K562 (cell line): ENCODE measurements at regions not wholly inside any gene's neighbourhood (a gene's known extent, or its start where the extent isn't known, plus 50 kb on each side); places are given as distances from the start of the nearest gene placed in this dataset.

Experiments used
- ATAC-seq: fragments of 200-7000 bp; cut with Tn5 transposase; 3 replicates; pipeline ENCODE4 v1.9.1; 2020; ENCODE audit warnings: moderate library complexity
- BruUV-seq: library from RNA; stranded (reverse); fragments of 400-500 nt; replicated peaks from 2 replicates; lab custom pipeline; 2021; lab: Mats Ljungman, UMichigan
- CTCF ChIA-PET: fragments of 300-600 bp; formaldehyde crosslinking; extraction: SDS; loops from one replicate; lab custom pipeline; 2021; ENCODE audit warnings: low intra/inter-chr PET ratio; lab: Yijun Ruan, JAX
- POLR2A ChIA-PET: fragments of 300-600, 350-650 bp; sonication (Branson Sonifier 250); formaldehyde crosslinking; extraction: SDS; loops from one replicate; lab custom pipeline; 2021; ENCODE audit warnings: antibody characterized with exemption, inconsistent platforms; lab: Yijun Ruan, JAX
- DNase-seq, 4 experiments: peaks; one replicate each; pipeline versions ENCODE4 v3.0.0 to v3.0.0-alpha.2; 2011 to 2018; ENCODE audit warnings: low spot score in 3 of 4, mixed read lengths in 3 of 4; ENCODE audit errors: extremely low read depth in 1 of 4
- FAIRE-seq: peaks from 2 replicates; lab custom pipeline; 2011; peaks lifted over from hg19 to GRCh38; lab: Jason Lieb, UNC
- H2AFZ ChIP-seq: 2 replicates; pipeline ENCODE4 v1.6.0; 2011; ENCODE audit warnings: low read depth, low read length, control low read depth, inconsistent platforms
- H3K27ac ChIP-seq: fragments of 200-600 bp; 3 replicates; pipeline ENCODE4 v1.8.0; 2011; ENCODE audit warnings: low read depth, mild to moderate bottlenecking, control low read depth, inconsistent platforms, low read length, moderate library complexity, mixed read lengths; ENCODE audit errors: extremely low read depth
- H3K27me3 ChIP-seq, 2 experiments: fragments of 300-600 bp in 1 of 2; 2 replicates in 1 of 2; 3 replicates in 1 of 2; pipeline versions ENCODE4 v1.6.0 to v1.8.0; 2011; ENCODE audit warnings: inconsistent platforms in 2 of 2, low read length in 2 of 2, mild to moderate bottlenecking in 1 of 2, mixed read lengths in 1 of 2, moderate library complexity in 1 of 2; ENCODE audit not compliant: control insufficient read depth in 2 of 2, insufficient read depth in 2 of 2
- H3K36me3 ChIP-seq: fragments of 300-600 bp; 3 replicates; pipeline ENCODE4 v1.8.0; 2011; ENCODE audit warnings: mild to moderate bottlenecking, low read length, inconsistent platforms; ENCODE audit not compliant: control insufficient read depth, insufficient read depth
- H3K4me1 ChIP-seq, 2 experiments: fragments of 200-600 bp in 1 of 2; replicated peaks in 1 of 2; 2 replicates in 1 of 2; 3 replicates in 1 of 2; pipeline versions ENCODE4 v1.5.1 to v1.8.0; 2011; ENCODE audit warnings: inconsistent platforms in 2 of 2, low read length in 2 of 2, mild to moderate bottlenecking in 1 of 2, mixed read lengths in 1 of 2, moderate library complexity in 1 of 2; ENCODE audit not compliant: control insufficient read depth in 2 of 2, insufficient read depth in 2 of 2
- H3K4me2 ChIP-seq: 2 replicates; pipeline ENCODE4 v1.6.1; 2011; ENCODE audit warnings: low read length, control low read depth, inconsistent platforms, mixed read lengths; ENCODE audit not compliant: insufficient read depth
- H3K4me3 ChIP-seq: fragments of 200-600 bp; sonication (generic), shearing (Covaris generic); 2 replicates; pipeline ENCODE4 v1.5.1; 2016; ENCODE audit warnings: control low read depth, inconsistent platforms
- H3K79me2 ChIP-seq: fragments of 200-600 bp; 3 replicates; pipeline ENCODE4 v1.8.0; 2011; ENCODE audit warnings: low read length, inconsistent platforms; ENCODE audit not compliant: control insufficient read depth, insufficient read depth
- H3K9ac ChIP-seq, 2 experiments: 2 replicates each; pipeline versions ENCODE4 v1.6.0 to v1.6.1; 2011; ENCODE audit warnings: low read depth in 2 of 2, low read length in 2 of 2, control low read depth in 1 of 2, inconsistent platforms in 1 of 2, mild to moderate bottlenecking in 1 of 2, mixed read lengths in 1 of 2; ENCODE audit not compliant: insufficient read depth in 1 of 2
- H3K9me1 ChIP-seq: one replicate; pipeline ENCODE4 v1.6.0; 2011; ENCODE audit warnings: inconsistent platforms, mild to moderate bottlenecking, low read length, moderate library complexity; ENCODE audit not compliant: control insufficient read depth, insufficient read depth
- H3K9me3 ChIP-seq: replicated peaks from 2 replicates; pipeline ENCODE4 v1.5.1; 2011; ENCODE audit warnings: low read depth, low read length, inconsistent platforms; ENCODE audit not compliant: control insufficient read depth, insufficient read depth
- H4K20me1 ChIP-seq: replicated peaks from 2 replicates; pipeline ENCODE4 v1.6.1; 2011; ENCODE audit warnings: low read length, inconsistent platforms, mixed read lengths; ENCODE audit not compliant: control insufficient read depth, insufficient read depth
- BHLHE40 ChIP-seq: IDR thresholded peaks from 2 replicates; pipeline ENCODE4 v1.6.1; 2011; ENCODE audit warnings: low read length, improper control_type of control experiment
- FOXJ3 ChIP-seq: sonication (generic); formaldehyde crosslinking; IDR thresholded peaks from 2 replicates; pipeline ENCODE4 v1.4.0; 2020; ENCODE audit warnings: mild to moderate bottlenecking, missing genetic modification reagents
- HES1 ChIP-seq: fragments of 450-650 bp; IDR thresholded peaks from 2 replicates; pipeline ENCODE4 v1.6.1; 2016; ENCODE audit warnings: low read depth, mild to moderate bottlenecking, moderate library complexity
- HMG20A ChIP-seq: fragments of 450-650 bp; formaldehyde crosslinking; conservative IDR thresholded peaks from 2 replicates; pipeline ENCODE4 v1.4.0; 2020; ENCODE audit warnings: mild to moderate bottlenecking, mixed read lengths
- HOXB6 ChIP-seq: fragments of 250-450 bp; sonication (Bioruptor Pico); IDR thresholded peaks from 2 replicates; pipeline ENCODE4 v1.5.1; 2022; ENCODE audit warnings: mild to moderate bottlenecking, borderline replicate concordance
- KAT2B ChIP-seq: IDR thresholded peaks from one replicate; pipeline ENCODE4 v1.6.1; 2012; ENCODE audit warnings: low read depth, mild to moderate bottlenecking, control low read depth, inconsistent platforms, low read length, moderate library complexity
- MCM2 ChIP-seq: fragments of 450-650 bp; IDR thresholded peaks from 2 replicates; pipeline ENCODE4 v1.6.1; 2017; ENCODE audit warnings: low read depth, mild to moderate bottlenecking
- MCM3 ChIP-seq: fragments of 450-650 bp; IDR thresholded peaks from 2 replicates; pipeline ENCODE4 v1.6.1; 2016
- SMAD4 ChIP-seq: fragments of 250-450 bp; sonication (Bioruptor Pico); conservative IDR thresholded peaks from 2 replicates; pipeline ENCODE4 v1.8.0; 2021; ENCODE audit warnings: inconsistent platforms, mild to moderate bottlenecking, moderate library complexity
- STAT5A ChIP-seq: IDR thresholded peaks from 2 replicates; pipeline ENCODE4 v1.6.1; 2012; ENCODE audit warnings: low read length, inconsistent platforms, borderline replicate concordance
- ZNF274 ChIP-seq: IDR thresholded peaks from 2 replicates; pipeline ENCODE4 v1.6.1; 2011; ENCODE audit warnings: low read depth, mild to moderate bottlenecking, low read length, moderate library complexity, borderline replicate concordance
- ZNF561 ChIP-seq: fragments of 450-650 bp; formaldehyde crosslinking; conservative IDR thresholded peaks from 2 replicates; pipeline ENCODE4 v1.4.0; 2020; ENCODE audit warnings: mild to moderate bottlenecking, moderate library complexity
- ZNF589 ChIP-seq: fragments of 200-800 bp; sonication (Bioruptor generic); IDR thresholded peaks from 2 replicates; pipeline ENCODE4 v1.6.1; 2016; ENCODE audit warnings: low read depth, missing genetic modification characterization, missing compliant biosample characterization
- ZNF76 ChIP-seq: fragments of 250-450 bp; sonication (Bioruptor Pico); IDR thresholded peaks from 2 replicates; pipeline ENCODE4 v1.4.0; 2020; ENCODE audit warnings: mild to moderate bottlenecking, moderate library complexity, borderline replicate concordance
- WGBS: fragments of 100-300 bp; shearing (Covaris generic); methylation state at CpG from one replicate; pipeline ENCODE4 v1.1.6; 2016; ENCODE audit warnings: low coverage, mixed read lengths; ENCODE audit not compliant: insufficient coverage; ENCODE audit errors: missing lambda C conversion rate; 5-methylcytosine and 5-hydroxymethylcytosine counted together
- in situ Hi-C: fragments of 300-500 bp; cut with MboI; formaldehyde crosslinking; loops from 4 replicates; pipeline ENCODE4 v1.15.0; 2018; ENCODE audit warnings: inconsistent platforms, mixed read lengths
- intact Hi-C: fragments of 100-400 bp; cut with micrococcal nuclease; formaldehyde crosslinking; loops from 2 replicates; pipeline ENCODE4 v1.14.2; 2022
- TF ChIP-seq, protein P1 (sequence below): IDR thresholded peaks from 2 replicates; pipeline ENCODE4 v1.6.1; 2012; ENCODE audit warnings: low read depth, low read length, improper control_type of control experiment, borderline replicate concordance
- TF ChIP-seq, protein P2 (sequence below): IDR thresholded peaks from 3 replicates; pipeline ENCODE4 v1.6.1; 2011; ENCODE audit warnings: borderline replicate concordance, mild to moderate bottlenecking; ENCODE audit not compliant: insufficient read length, insufficient read depth
- TF ChIP-seq, protein P3 (sequence below): conservative IDR thresholded peaks from 2 replicates; pipeline ENCODE4 v1.6.1; 2011; ENCODE audit warnings: low read depth, mild to moderate bottlenecking, low read length; ENCODE audit not compliant: control insufficient read depth

DNA sequence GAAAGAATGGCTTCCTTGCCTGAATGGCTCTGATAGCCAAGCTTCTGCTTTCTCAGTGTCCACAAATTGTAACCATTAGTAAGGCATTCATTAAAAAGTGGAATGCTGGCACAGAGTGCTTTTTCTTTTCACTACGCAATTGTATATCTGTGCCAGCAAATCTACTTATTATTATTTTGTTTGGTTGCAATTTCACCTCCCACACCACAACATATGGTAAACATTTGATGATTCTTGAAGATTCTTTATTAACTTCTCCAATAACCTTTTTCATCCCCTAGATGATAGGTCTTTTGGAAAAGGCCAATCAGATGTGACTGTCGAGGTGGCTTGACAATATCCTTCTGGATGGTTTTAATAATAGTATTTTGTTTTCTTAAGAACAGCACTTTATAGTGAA is 234.1 kb downstream of the TMEM38B start:
- POLR2A ChIA-PET = no interaction called here
- TF ChIP-seq ZNF589 (CRISPR knock-in tag) (no peak), HES1 (no peak), MCM2 (no peak), SMAD4 (no peak), HMG20A (CRISPR knock-in tag) (no peak), ZNF561 (CRISPR knock-in tag) (no peak), STAT5A (no peak), ZNF274 (no peak), MCM3 (no peak), KAT2B (no peak), FOXJ3 (CRISPR knock-in tag) (no peak), BHLHE40 (no peak), ZNF76 (CRISPR knock-in tag) (no peak), HOXB6 (CRISPR knock-in tag) (no peak)
- TF ChIP-seq, protein P1, sequence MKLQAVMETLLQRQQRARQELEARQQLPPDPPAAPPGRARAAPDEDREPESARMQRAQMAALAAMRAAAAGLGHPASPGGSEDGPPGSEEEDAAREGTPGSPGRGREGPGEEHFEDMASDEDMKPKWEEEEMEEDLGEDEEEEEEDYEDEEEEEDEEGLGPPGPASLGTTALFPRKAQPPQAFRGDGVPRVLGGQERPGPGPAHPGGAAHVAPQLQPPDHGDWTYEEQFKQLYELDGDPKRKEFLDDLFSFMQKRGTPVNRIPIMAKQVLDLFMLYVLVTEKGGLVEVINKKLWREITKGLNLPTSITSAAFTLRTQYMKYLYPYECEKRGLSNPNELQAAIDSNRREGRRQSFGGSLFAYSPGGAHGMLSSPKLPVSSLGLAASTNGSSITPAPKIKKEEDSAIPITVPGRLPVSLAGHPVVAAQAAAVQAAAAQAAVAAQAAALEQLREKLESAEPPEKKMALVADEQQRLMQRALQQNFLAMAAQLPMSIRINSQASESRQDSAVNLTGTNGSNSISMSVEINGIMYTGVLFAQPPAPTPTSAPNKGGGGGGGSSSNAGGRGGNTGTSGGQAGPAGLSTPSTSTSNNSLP = no peak
- TF ChIP-seq, protein P2, sequence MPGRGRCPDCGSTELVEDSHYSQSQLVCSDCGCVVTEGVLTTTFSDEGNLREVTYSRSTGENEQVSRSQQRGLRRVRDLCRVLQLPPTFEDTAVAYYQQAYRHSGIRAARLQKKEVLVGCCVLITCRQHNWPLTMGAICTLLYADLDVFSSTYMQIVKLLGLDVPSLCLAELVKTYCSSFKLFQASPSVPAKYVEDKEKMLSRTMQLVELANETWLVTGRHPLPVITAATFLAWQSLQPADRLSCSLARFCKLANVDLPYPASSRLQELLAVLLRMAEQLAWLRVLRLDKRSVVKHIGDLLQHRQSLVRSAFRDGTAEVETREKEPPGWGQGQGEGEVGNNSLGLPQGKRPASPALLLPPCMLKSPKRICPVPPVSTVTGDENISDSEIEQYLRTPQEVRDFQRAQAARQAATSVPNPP = no peak
- TF ChIP-seq, protein P3, sequence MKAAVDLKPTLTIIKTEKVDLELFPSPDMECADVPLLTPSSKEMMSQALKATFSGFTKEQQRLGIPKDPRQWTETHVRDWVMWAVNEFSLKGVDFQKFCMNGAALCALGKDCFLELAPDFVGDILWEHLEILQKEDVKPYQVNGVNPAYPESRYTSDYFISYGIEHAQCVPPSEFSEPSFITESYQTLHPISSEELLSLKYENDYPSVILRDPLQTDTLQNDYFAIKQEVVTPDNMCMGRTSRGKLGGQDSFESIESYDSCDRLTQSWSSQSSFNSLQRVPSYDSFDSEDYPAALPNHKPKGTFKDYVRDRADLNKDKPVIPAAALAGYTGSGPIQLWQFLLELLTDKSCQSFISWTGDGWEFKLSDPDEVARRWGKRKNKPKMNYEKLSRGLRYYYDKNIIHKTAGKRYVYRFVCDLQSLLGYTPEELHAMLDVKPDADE = no peak
- no peaks in the 10 kb centered on the region for H3K36me3 ChIP-seq
- no peaks in the 10 kb centered on the region for H3K79me2 ChIP-seq
- in situ Hi-C loops (no loop called here), intact Hi-C loops (no loop called here)
- no peaks in the 10 kb centered on the region for H3K9me3 ChIP-seq
- no peaks in the 10 kb centered on the region for H3K27me3 ChIP-seq
- no peaks in the 10 kb centered on the region for H3K4me1 ChIP-seq
- ATAC-seq = no peak
- H2AFZ ChIP-seq = no peak overlapping the region
- DNase-seq = no peak
- no peak overlapping the region for H3K4me3 ChIP-seq
- no peak overlapping the region for H3K4me2 ChIP-seq
- H3K27ac ChIP-seq = no peak overlapping the region
- FAIRE-seq = no peak
- no peak overlapping the region for H3K9ac ChIP-seq
- H4K20me1 ChIP-seq = no peaks in the 10 kb centered on the region
- 4% methylated on average over 2 of the region's 2 CpGs for WGBS
- H3K9me1 ChIP-seq = no peaks in the 10 kb centered on the region
- CTCF ChIA-PET = no interaction called here
- no TSS peak for BruUV-seq
